AG04449 (cell line): ENCODE measurements at regions not wholly inside any gene's neighbourhood (a gene's known extent, or its start where the extent isn't known, plus 50 kb on each side); places are given as distances from the start of the nearest gene placed in this dataset.
"Not testable (repeated sequence)": the region's sequence is repeated elsewhere in the genome, so short reads cannot be mapped to it uniquely, and the experiment has no call there.

Experiments used
- CTCF ChIA-PET: fragments of 350-600 bp; formaldehyde crosslinking; extraction: SDS; loops from one replicate; lab custom pipeline; 2021; ENCODE audit warnings: antibody characterized with exemption; lab: Yijun Ruan, JAX
- POLR2A ChIA-PET: fragments of 400-600, 350-600 bp; formaldehyde crosslinking; extraction: SDS; loops from one replicate; lab custom pipeline; 2020; ENCODE audit warnings: antibody characterized with exemption, inconsistent platforms; lab: Yijun Ruan, JAX
- DNase-seq: peaks from one replicate; pipeline ENCODE4 v3.0.0-alpha.2; 2010; ENCODE audit warnings: low read depth, low spot score
- H3K4me3 ChIP-seq: 2 replicates; pipeline ENCODE4 v1.5.1; 2011; ENCODE audit warnings: low read depth, mild to moderate bottlenecking, control low read depth, low read length
- CTCF ChIP-seq: IDR thresholded peaks from one replicate; pipeline ENCODE4 v1.5.1; 2011; ENCODE audit warnings: mild to moderate bottlenecking, moderate library complexity, low read length, control low read depth, inconsistent platforms; ENCODE audit not compliant: insufficient read depth; ENCODE audit errors: missing control alignments

- DNase-seq, CTCF ChIA-PET, POLR2A ChIA-PET: not testable (repeated sequence)
- peak; percentile 29 for TF ChIP-seq CTCF
- H3K4me3 ChIP-seq: peak overlapping the region; percentile 55
Observed at GRCh38 chr1:143905214-143906179, 66.3 kb downstream of the FAM72C start.

GRCh38 chr1:143904622-143904979, 67.2 kb downstream of the FAM72C start:
- H3K4me3 ChIP-seq: peak overlapping the region; percentile 55
- CTCF ChIA-PET, POLR2A ChIA-PET, DNase-seq: not testable (repeated sequence)

- peak overlapping the region; percentile 55 for H3K4me3 ChIP-seq
- DNase-seq, CTCF ChIA-PET, POLR2A ChIA-PET: not testable (repeated sequence)
Observed at GRCh38 chr1:143903899-143904621, 67.7 kb downstream of the FAM72C start.

GRCh38 chr1:143896377-143896776, 75.4 kb downstream of the FAM72C start:
- H3K4me3 ChIP-seq, POLR2A ChIA-PET, DNase-seq, CTCF ChIA-PET: not testable (repeated sequence)

GRCh38 chr1:143884932-143885574, 86.7 kb downstream of the FAM72C start:
- peak; percentile 44 for TF ChIP-seq CTCF
- H3K4me3 ChIP-seq, DNase-seq, CTCF ChIA-PET, POLR2A ChIA-PET: not testable (repeated sequence)

GRCh38 chr1:143884532-143884931, 87.3 kb downstream of the FAM72C start:
- CTCF ChIA-PET, POLR2A ChIA-PET, H3K4me3 ChIP-seq, DNase-seq: not testable (repeated sequence)

GRCh38 chr1:143879757-143880536, 91.8 kb downstream of the FAM72C start:
- CTCF ChIA-PET, H3K4me3 ChIP-seq, DNase-seq, POLR2A ChIA-PET: not testable (repeated sequence)

GRCh38 chr1:143875947-143876346, 95.8 kb downstream of the FAM72C start:
- H3K4me3 ChIP-seq, POLR2A ChIA-PET, DNase-seq, CTCF ChIA-PET: not testable (repeated sequence)

- DNase-seq, POLR2A ChIA-PET, CTCF ChIA-PET, H3K4me3 ChIP-seq: not testable (repeated sequence)
Observed at GRCh38 chr1:143874625-143875024, 97.2 kb downstream of the FAM72C start.

GRCh38 chr1:143873650-143874049, 98.1 kb downstream of the FAM72C start:
- CTCF ChIA-PET, DNase-seq, POLR2A ChIA-PET, H3K4me3 ChIP-seq: not testable (repeated sequence)

GRCh38 chr1:143870388-143870787, 101.4 kb downstream of the FAM72C start:
- CTCF ChIA-PET, DNase-seq, H3K4me3 ChIP-seq, POLR2A ChIA-PET: not testable (repeated sequence)

- H3K4me3 ChIP-seq, POLR2A ChIA-PET, CTCF ChIA-PET, DNase-seq: not testable (repeated sequence)
Observed at GRCh38 chr1:143867590-143868220, 104.1 kb downstream of the FAM72C start.
